Spleen (tissue), 7 donors: ENCODE measurements at regions not wholly inside any gene's neighbourhood (a gene's known extent, or its start where the extent isn't known, plus 50 kb on each side); places are given as distances from the start of the nearest gene placed in this dataset.

ENCODE experiments used
- POLR2A ChIP-seq, 3 donors: fragments of 450-650 bp; IDR thresholded peaks; one replicate each; pipeline ENCODE4 v1.5.1; 2017; ENCODE audit warnings: antibody characterized with exemption in 3 of 3, mild to moderate bottlenecking in 1 of 3
- TF ChIP-seq, protein P1 (sequence below), 11 experiments: fragments of 200-600 bp in 7 of 11; fragments of 450-650 bp in 4 of 11; sonication (generic) in 4 of 11; IDR thresholded peaks in 8 of 11; conservative IDR thresholded peaks in 3 of 11; 1 replicate in 7 of 11; 2 replicates in 4 of 11; pipeline versions ENCODE4 v1.4.0 to v1.8.0; 2016 to 2021; ENCODE audit warnings: antibody characterized with exemption in 11 of 11, inconsistent platforms in 4 of 11, mild to moderate bottlenecking in 1 of 11
- donor health status: DM: no; HTN: no; CAD: no; lungs with moderate emphysema.
- donor health status: DM: no; HTN: no; CAD: no.
- donor health status: DM: no; HTN: no; CAD: no.

- TF ChIP-seq, protein P1, sequence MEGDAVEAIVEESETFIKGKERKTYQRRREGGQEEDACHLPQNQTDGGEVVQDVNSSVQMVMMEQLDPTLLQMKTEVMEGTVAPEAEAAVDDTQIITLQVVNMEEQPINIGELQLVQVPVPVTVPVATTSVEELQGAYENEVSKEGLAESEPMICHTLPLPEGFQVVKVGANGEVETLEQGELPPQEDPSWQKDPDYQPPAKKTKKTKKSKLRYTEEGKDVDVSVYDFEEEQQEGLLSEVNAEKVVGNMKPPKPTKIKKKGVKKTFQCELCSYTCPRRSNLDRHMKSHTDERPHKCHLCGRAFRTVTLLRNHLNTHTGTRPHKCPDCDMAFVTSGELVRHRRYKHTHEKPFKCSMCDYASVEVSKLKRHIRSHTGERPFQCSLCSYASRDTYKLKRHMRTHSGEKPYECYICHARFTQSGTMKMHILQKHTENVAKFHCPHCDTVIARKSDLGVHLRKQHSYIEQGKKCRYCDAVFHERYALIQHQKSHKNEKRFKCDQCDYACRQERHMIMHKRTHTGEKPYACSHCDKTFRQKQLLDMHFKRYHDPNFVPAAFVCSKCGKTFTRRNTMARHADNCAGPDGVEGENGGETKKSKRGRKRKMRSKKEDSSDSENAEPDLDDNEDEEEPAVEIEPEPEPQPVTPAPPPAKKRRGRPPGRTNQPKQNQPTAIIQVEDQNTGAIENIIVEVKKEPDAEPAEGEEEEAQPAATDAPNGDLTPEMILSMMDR (IDR thresholded peaks at IDR 0.05 in 8 of 11, conservative IDR thresholded peaks at IDR 0.05 in 3 of 11), result no peak
- no peak for TF ChIP-seq POLR2A (IDR thresholded peaks at IDR 0.05)
Measured at GRCh38 chr6:63516186-63516944, 55.9 kb upstream of the LOC128125822 start.
